GM23248 (cell line): ENCODE measurements at regions not wholly inside any gene's neighbourhood (a gene's known extent, or its start where the extent isn't known, plus 50 kb on each side); places are given as distances from the start of the nearest gene placed in this dataset.

Source experiments
- DNase-seq: peaks from one replicate; pipeline ENCODE4 v3.0.0-alpha.2; 2015
- H2AFZ ChIP-seq: fragments of 200-600 bp; sonication (generic); 2 replicates; pipeline ENCODE4 v1.6.1; 2016; ENCODE audit warnings: antibody characterized with exemption
- H3F3A ChIP-seq: fragments of 200-600 bp; sonication (generic); 2 replicates; pipeline ENCODE4 v1.6.1; 2016; ENCODE audit warnings: mild to moderate bottlenecking, antibody characterized with exemption, mixed run types; ENCODE audit not compliant: insufficient read depth
- H3K27ac ChIP-seq: fragments of 200-600 bp; sonication (generic); 2 replicates; pipeline ENCODE4 v1.5.1; 2016; ENCODE audit warnings: mild to moderate bottlenecking
- H3K27me3 ChIP-seq: fragments of 200-600 bp; sonication (generic); replicated peaks from 2 replicates; pipeline ENCODE4 v1.6.1; 2016; ENCODE audit warnings: mild to moderate bottlenecking; ENCODE audit not compliant: insufficient read depth
- H3K36me3 ChIP-seq: fragments of 200-600 bp; sonication (generic); 2 replicates; pipeline ENCODE4 v1.6.1; 2016; ENCODE audit warnings: low read depth, mild to moderate bottlenecking
- H3K4me1 ChIP-seq: fragments of 200-600 bp; sonication (generic); 2 replicates; pipeline ENCODE4 v1.6.1; 2016; ENCODE audit warnings: mild to moderate bottlenecking; ENCODE audit not compliant: insufficient read depth
- H3K4me2 ChIP-seq: fragments of 200-600 bp; sonication (generic); one replicate; pipeline ENCODE4 v1.6.1; 2016; ENCODE audit warnings: mild to moderate bottlenecking; ENCODE audit not compliant: unreplicated experiment
- H3K4me3 ChIP-seq: fragments of 200-600 bp; sonication (generic); 2 replicates; pipeline ENCODE4 v1.5.1; 2016; ENCODE audit warnings: mild to moderate bottlenecking
- H3K79me2 ChIP-seq: fragments of 200-600 bp; sonication (generic); 2 replicates; pipeline ENCODE4 v1.6.1; 2016; ENCODE audit warnings: mild to moderate bottlenecking; ENCODE audit not compliant: insufficient read depth
- H3K9ac ChIP-seq: fragments of 200-600 bp; sonication (generic); 2 replicates; pipeline ENCODE4 v1.6.1; 2016; ENCODE audit warnings: mild to moderate bottlenecking
- H3K9me2 ChIP-seq: fragments of 200-600 bp; sonication (generic); 2 replicates; pipeline ENCODE4 v1.6.1; 2016; ENCODE audit warnings: mixed run types, mild to moderate bottlenecking, moderate library complexity; ENCODE audit not compliant: insufficient read depth
- H3K9me3 ChIP-seq: fragments of 200-600 bp; sonication (generic); one replicate; pipeline ENCODE4 v1.6.1; 2017; ENCODE audit warnings: low read depth
- H4K20me1 ChIP-seq: fragments of 200-600 bp; sonication (generic); 2 replicates; pipeline ENCODE4 v1.6.0; 2016; ENCODE audit not compliant: insufficient read depth
- EZH2 ChIP-seq: fragments of 200-600 bp; sonication (generic); IDR thresholded peaks from 2 replicates; pipeline ENCODE4 v1.6.1; 2018; ENCODE audit warnings: antibody characterized with exemption, mild to moderate bottlenecking; ENCODE audit not compliant: insufficient read depth, poor library complexity, severe bottlenecking
- EZH2phosphoT487 ChIP-seq: fragments of 200-600 bp; sonication (generic); IDR thresholded peaks from 2 replicates; pipeline ENCODE4 v1.6.1; 2018; ENCODE audit warnings: antibody characterized with exemption, moderate library complexity, mild to moderate bottlenecking, low read depth; ENCODE audit not compliant: insufficient read depth
- WGBS, 2 experiments: methylation state at CpG; one replicate each; pipeline ENCODE4 v1.1.6; 2015 to 2017; ENCODE audit warnings: low lambda C conversion rate in 2 of 2, low coverage in 1 of 2; ENCODE audit errors: missing lambda C conversion rate in 2 of 2; 5-methylcytosine and 5-hydroxymethylcytosine counted together
- in situ Hi-C: fragments of 300-500 bp; cut with MboI; formaldehyde crosslinking; loops from 2 replicates; pipeline ENCODE4 v1.15.0; 2020

DNA sequence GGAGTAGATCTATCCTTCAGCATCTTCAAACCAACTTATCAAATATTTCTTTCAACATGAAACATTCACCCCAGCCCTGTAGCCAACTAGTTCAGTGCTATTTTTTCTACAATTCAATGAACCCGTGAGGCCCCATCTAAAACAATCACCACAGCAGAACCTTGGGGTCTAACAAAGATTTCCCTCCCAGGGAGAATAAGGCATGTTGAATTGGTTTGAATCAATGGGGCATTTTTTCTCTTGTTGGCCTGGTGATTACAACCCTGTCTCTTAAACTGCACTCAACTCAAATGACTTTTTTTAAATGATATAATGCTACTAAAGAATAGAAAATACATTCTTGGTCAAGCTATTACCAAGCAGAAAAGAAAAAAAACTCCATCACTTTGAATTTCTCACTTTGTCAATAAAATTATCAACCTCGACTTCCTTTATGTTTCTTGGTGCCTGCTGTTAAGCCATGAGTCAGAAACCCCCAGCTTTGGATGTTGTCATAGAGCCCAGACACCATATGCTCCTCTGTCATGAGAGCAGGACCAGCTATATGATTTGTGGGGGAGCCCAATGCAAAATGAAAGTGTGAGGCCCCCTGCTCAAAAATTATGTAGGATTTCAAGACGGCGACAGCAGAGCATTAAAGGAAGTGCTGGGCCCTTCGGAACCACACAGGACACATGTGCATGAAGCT, 282.4 kb downstream of the MEIS1 start:
- Histone ChIP-seq H4K20me1 (no peaks in the 10 kb centered on the region), H3K27ac (no peak overlapping the region), H3F3A (no peaks in the 10 kb centered on the region), H3K9ac (no peak overlapping the region), H3K36me3 (no peaks in the 10 kb centered on the region), H3K4me2 (no peak overlapping the region), H3K27me3 (no peaks in the 10 kb centered on the region), H3K4me1 (no peaks in the 10 kb centered on the region), H3K9me3 (no peaks in the 10 kb centered on the region), H3K79me2 (no peaks in the 10 kb centered on the region), H2AFZ (no peak overlapping the region), H3K4me3 (no peak overlapping the region), H3K9me2 (no peaks in the 10 kb centered on the region)
- no peak for TF ChIP-seq EZH2
- TF ChIP-seq EZH2phosphoT487 = no peak
- in situ Hi-C loops = no loop called here
- WGBS, 2 experiments = 65 to 73% methylated on average over 5 of the region's 5 CpGs
- no peak for DNase-seq

DNA sequence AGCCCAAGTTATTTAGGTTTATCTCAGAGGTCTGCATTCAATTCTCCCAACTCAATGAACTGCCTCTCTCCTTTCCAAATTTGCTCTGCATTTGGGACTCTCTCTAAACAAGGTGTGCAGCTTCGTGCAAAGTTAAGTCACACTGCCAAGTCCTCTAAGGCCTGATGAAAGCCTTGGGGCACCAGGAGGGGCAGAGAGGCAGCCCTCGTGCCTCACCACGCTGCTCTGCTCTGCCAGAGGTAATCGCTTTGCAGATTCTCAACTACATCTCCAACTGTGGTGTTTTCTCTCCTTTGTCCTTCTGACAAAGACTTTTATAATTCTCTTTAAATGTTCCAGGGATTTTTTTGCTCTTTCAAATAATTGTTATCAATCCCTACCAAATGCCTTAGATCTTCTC, 283.0 kb downstream of the MEIS1 start:
- Histone ChIP-seq H3K27me3 (no peaks in the 10 kb centered on the region), H3F3A (no peaks in the 10 kb centered on the region), H3K4me2 (no peak overlapping the region), H2AFZ (no peak overlapping the region), H3K9me2 (no peaks in the 10 kb centered on the region), H4K20me1 (no peaks in the 10 kb centered on the region), H3K79me2 (no peaks in the 10 kb centered on the region), H3K9ac (no peak overlapping the region), H3K4me3 (no peak overlapping the region), H3K27ac (no peak overlapping the region), H3K36me3 (no peaks in the 10 kb centered on the region), H3K9me3 (no peaks in the 10 kb centered on the region), H3K4me1 (no peaks in the 10 kb centered on the region)
- 57 to 62% methylated on average over 4 of the region's 4 CpGs for WGBS, 2 experiments
- in situ Hi-C loops = no loop called here
- no peak for TF ChIP-seq EZH2
- TF ChIP-seq EZH2phosphoT487 = no peak
- no peak for DNase-seq

DNA sequence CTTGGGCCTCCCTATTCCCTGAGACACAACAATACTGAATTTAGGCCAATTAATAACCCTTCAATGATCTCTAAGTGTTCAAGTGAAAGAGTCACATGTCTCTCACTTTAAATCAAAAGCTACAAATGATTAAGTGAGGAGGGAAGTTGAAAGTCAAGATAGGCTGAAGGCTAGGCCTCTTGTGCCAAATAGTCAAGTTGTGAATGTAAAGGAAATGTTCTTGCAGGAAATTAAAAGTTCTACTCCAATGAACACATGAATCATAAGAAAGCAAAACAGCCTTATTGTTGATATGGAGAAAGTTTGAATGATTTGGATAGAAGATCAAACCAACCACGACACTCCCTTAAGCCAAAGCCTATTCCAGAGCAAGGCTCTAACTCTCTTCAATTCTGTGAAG, 286.9 kb downstream of the MEIS1 start:
- Histone ChIP-seq H3K79me2 (no peaks in the 10 kb centered on the region), H2AFZ (no peak overlapping the region), H3K9me3 (no peaks in the 10 kb centered on the region), H3F3A (no peaks in the 10 kb centered on the region), H3K27me3 (no peaks in the 10 kb centered on the region), H3K9ac (no peak overlapping the region), H3K4me1 (no peaks in the 10 kb centered on the region), H3K27ac (no peak overlapping the region), H3K9me2 (peaks cover 6% of the 10 kb centered on the region; the same call in 1 of the 2 replicates), H3K4me3 (no peak overlapping the region), H3K36me3 (no peaks in the 10 kb centered on the region), H4K20me1 (no peaks in the 10 kb centered on the region), H3K4me2 (no peak overlapping the region)
- TF ChIP-seq EZH2 = no peak
- TF ChIP-seq EZH2phosphoT487 = no peak
- no peak for DNase-seq
- in situ Hi-C loops = no loop called here
- WGBS, 2 experiments = 38 to 69% methylated on average over 1 of the region's 1 CpG

DNA sequence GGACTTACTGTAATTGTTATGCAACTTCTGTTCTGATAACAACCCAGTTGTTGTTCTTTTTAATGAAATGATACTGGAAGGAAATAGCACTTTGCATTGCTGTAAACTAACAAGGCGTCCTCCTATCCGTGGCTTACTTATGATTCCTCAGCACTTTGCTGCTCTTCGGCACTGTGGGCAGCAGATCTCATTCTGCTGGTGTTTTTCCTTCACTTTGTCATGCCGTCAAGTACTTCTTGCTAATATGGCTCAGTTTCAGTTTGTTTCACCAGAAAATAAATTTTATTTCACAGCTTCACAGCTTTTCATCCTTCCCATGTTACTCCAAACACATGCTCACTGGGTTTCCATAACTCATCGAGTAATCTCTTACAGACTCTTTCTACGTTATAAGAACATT, 289.3 kb downstream of the MEIS1 start:
- 39 to 46% methylated on average over 6 of the region's 6 CpGs for WGBS, 2 experiments
- in situ Hi-C loops = no loop called here
- Histone ChIP-seq H4K20me1 (no peaks in the 10 kb centered on the region), H3F3A (no peaks in the 10 kb centered on the region), H3K4me2 (no peak overlapping the region), H3K4me3 (no peak overlapping the region), H2AFZ (peak overlapping the region; percentile 51), H3K4me1 (no peaks in the 10 kb centered on the region), H3K9me2 (peaks cover 6% of the 10 kb centered on the region; the same call in 1 of the 2 replicates), H3K9ac (no peak overlapping the region), H3K27me3 (no peaks in the 10 kb centered on the region), H3K36me3 (no peaks in the 10 kb centered on the region), H3K9me3 (no peaks in the 10 kb centered on the region), H3K79me2 (no peaks in the 10 kb centered on the region), H3K27ac (no peak overlapping the region)
- TF ChIP-seq EZH2 (no peak), EZH2phosphoT487 (no peak)
- DNase-seq = no peak
